ENCODE measurements at regions not wholly inside any gene's neighbourhood (a gene's known extent, or its start where the extent isn't known, plus 50 kb on each side); places are given as distances from the start of the nearest gene placed in this dataset.

DNA sequence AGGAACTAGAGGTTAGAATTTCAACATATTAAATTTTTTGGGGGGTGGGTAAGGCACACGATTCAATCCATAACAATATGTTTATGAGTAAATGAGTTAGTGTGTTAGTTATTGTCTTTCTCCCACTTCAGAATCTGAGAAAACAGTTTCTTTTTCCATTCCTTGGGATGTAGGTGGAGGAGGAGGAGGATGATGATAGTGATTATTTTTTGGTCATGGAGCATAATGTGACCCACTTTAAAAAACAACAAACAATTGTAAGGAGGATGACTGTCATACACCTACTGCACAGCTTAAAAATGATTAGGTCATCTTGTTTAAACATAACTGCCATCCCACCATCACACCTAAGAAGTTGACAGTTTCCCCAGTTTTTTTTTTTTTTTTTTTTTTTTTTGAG, 148.7 kb downstream of the CDRT15L2 start:
- TF ChIP-seq, protein P1, sequence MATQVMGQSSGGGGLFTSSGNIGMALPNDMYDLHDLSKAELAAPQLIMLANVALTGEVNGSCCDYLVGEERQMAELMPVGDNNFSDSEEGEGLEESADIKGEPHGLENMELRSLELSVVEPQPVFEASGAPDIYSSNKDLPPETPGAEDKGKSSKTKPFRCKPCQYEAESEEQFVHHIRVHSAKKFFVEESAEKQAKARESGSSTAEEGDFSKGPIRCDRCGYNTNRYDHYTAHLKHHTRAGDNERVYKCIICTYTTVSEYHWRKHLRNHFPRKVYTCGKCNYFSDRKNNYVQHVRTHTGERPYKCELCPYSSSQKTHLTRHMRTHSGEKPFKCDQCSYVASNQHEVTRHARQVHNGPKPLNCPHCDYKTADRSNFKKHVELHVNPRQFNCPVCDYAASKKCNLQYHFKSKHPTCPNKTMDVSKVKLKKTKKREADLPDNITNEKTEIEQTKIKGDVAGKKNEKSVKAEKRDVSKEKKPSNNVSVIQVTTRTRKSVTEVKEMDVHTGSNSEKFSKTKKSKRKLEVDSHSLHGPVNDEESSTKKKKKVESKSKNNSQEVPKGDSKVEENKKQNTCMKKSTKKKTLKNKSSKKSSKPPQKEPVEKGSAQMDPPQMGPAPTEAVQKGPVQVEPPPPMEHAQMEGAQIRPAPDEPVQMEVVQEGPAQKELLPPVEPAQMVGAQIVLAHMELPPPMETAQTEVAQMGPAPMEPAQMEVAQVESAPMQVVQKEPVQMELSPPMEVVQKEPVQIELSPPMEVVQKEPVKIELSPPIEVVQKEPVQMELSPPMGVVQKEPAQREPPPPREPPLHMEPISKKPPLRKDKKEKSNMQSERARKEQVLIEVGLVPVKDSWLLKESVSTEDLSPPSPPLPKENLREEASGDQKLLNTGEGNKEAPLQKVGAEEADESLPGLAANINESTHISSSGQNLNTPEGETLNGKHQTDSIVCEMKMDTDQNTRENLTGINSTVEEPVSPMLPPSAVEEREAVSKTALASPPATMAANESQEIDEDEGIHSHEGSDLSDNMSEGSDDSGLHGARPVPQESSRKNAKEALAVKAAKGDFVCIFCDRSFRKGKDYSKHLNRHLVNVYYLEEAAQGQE (IDR thresholded peaks at IDR 0.05; ENCODE audit: low read depth): no peak
- TF ChIP-seq TAF1 (IDR thresholded peaks at IDR 0.05; ENCODE audit: low read depth) (no peak), EGR1 (IDR thresholded peaks at IDR 0.05) (no peak), EP300 (IDR thresholded peaks at IDR 0.05; ENCODE audit: borderline replicate concordance) (no peak), YY1 (IDR thresholded peaks at IDR 0.05; ENCODE audit: low read depth) (no peak), CREB1 (IDR thresholded peaks at IDR 0.05; ENCODE audit: low read depth) (no peak), CEBPB (IDR thresholded peaks at IDR 0.05) (no peak)
